COR-L47 (cell line): ENCODE measurements at regions not wholly inside any gene's neighbourhood (a gene's known extent, or its start where the extent isn't known, plus 50 kb on each side); places are given as distances from the start of the nearest gene placed in this dataset.

Source experiments
- DNase-seq: peaks from one replicate; lab custom pipeline; 2025; lab: John Stamatoyannopoulos, UW

GRCh38 chr11:41978945-41979344 lies 519.5 kb upstream of the LRRC4C start:
- DNase-seq = no peak

- no peak for DNase-seq
Observed at GRCh38 chr11:41980741-41981140, 521.3 kb upstream of the LRRC4C start.

GRCh38 chr11:41982276-41982675 lies 522.8 kb upstream of the LRRC4C start:
- DNase-seq = no peak

- DNase-seq = no peak
Observed at GRCh38 chr11:41982975-41983374, 523.5 kb upstream of the LRRC4C start.

- DNase-seq = no peak
Observed at GRCh38 chr11:41983475-41983874, 524.0 kb upstream of the LRRC4C start.

- no peak for DNase-seq
Observed at GRCh38 chr11:41984023-41984422, 524.6 kb upstream of the LRRC4C start.

- DNase-seq = no peak
Observed at GRCh38 chr11:41985799-41986198, 526.3 kb upstream of the LRRC4C start.

GRCh38 chr11:41988951-41989572 lies 529.6 kb upstream of the LRRC4C start:
- DNase-seq = no peak

- DNase-seq = no peak
Observed at GRCh38 chr11:41989823-41990380, 530.5 kb upstream of the LRRC4C start.

GRCh38 chr11:41996533-41996932 lies 537.1 kb upstream of the LRRC4C start:
- DNase-seq = no peak

- no peak for DNase-seq
Observed at GRCh38 chr11:41997844-41998401, 538.5 kb upstream of the LRRC4C start.

GRCh38 chr11:41999066-41999465 lies 539.6 kb upstream of the LRRC4C start:
- no peak for DNase-seq

- DNase-seq = no peak
Observed at GRCh38 chr11:42003801-42004200, 544.3 kb upstream of the LRRC4C start.

GRCh38 chr11:42006766-42007165 lies 547.3 kb upstream of the LRRC4C start:
- no peak for DNase-seq

- no peak for DNase-seq
Observed at GRCh38 chr11:42012271-42012670, 552.8 kb upstream of the LRRC4C start.

- no peak for DNase-seq
Observed at GRCh38 chr11:42013656-42014201, 554.3 kb upstream of the LRRC4C start.

- DNase-seq = no peak
Observed at GRCh38 chr11:42021911-42022310, 562.5 kb upstream of the LRRC4C start.

GRCh38 chr11:42023267-42023666 lies 563.8 kb upstream of the LRRC4C start:
- no peak for DNase-seq

- DNase-seq = no peak
Observed at GRCh38 chr11:42025121-42025803, 565.8 kb upstream of the LRRC4C start.

GRCh38 chr11:42034826-42035225 lies 575.4 kb upstream of the LRRC4C start:
- no peak for DNase-seq

- no peak for DNase-seq
Observed at GRCh38 chr11:42036201-42036600, 576.7 kb upstream of the LRRC4C start.

GRCh38 chr11:42043312-42043711 lies 583.9 kb upstream of the LRRC4C start:
- DNase-seq = no peak
